K562 (cell line): ENCODE measurements at regions not wholly inside any gene's neighbourhood (a gene's known extent, or its start where the extent isn't known, plus 50 kb on each side); places are given as distances from the start of the nearest gene placed in this dataset.

ENCODE experiments used
- ATAC-seq: fragments of 200-7000 bp; cut with Tn5 transposase; 3 replicates; pipeline ENCODE4 v1.9.1; 2020; ENCODE audit warnings: moderate library complexity
- BruUV-seq: library from RNA; stranded (reverse); fragments of 400-500 nt; replicated peaks from 2 replicates; lab custom pipeline; 2021; lab: Mats Ljungman, UMichigan
- CTCF ChIA-PET: fragments of 300-600 bp; formaldehyde crosslinking; extraction: SDS; loops from one replicate; lab custom pipeline; 2021; ENCODE audit warnings: low intra/inter-chr PET ratio; lab: Yijun Ruan, JAX
- POLR2A ChIA-PET: fragments of 300-600, 350-650 bp; sonication (Branson Sonifier 250); formaldehyde crosslinking; extraction: SDS; loops from one replicate; lab custom pipeline; 2021; ENCODE audit warnings: antibody characterized with exemption, inconsistent platforms; lab: Yijun Ruan, JAX
- DNase-seq, 4 experiments: peaks; one replicate each; pipeline versions ENCODE4 v3.0.0 to v3.0.0-alpha.2; 2011 to 2018; ENCODE audit warnings: low spot score in 3 of 4, mixed read lengths in 3 of 4; ENCODE audit errors: extremely low read depth in 1 of 4
- FAIRE-seq: peaks from 2 replicates; lab custom pipeline; 2011; peaks lifted over from hg19 to GRCh38; lab: Jason Lieb, UNC
- H2AFZ ChIP-seq: 2 replicates; pipeline ENCODE4 v1.6.0; 2011; ENCODE audit warnings: low read depth, low read length, control low read depth, inconsistent platforms
- H3K27ac ChIP-seq: fragments of 200-600 bp; 3 replicates; pipeline ENCODE4 v1.8.0; 2011; ENCODE audit warnings: low read depth, mild to moderate bottlenecking, control low read depth, inconsistent platforms, low read length, moderate library complexity, mixed read lengths; ENCODE audit errors: extremely low read depth
- H3K27me3 ChIP-seq, 2 experiments: fragments of 300-600 bp in 1 of 2; 2 replicates in 1 of 2; 3 replicates in 1 of 2; pipeline versions ENCODE4 v1.6.0 to v1.8.0; 2011; ENCODE audit warnings: inconsistent platforms in 2 of 2, low read length in 2 of 2, mild to moderate bottlenecking in 1 of 2, mixed read lengths in 1 of 2, moderate library complexity in 1 of 2; ENCODE audit not compliant: control insufficient read depth in 2 of 2, insufficient read depth in 2 of 2
- H3K36me3 ChIP-seq: fragments of 300-600 bp; 3 replicates; pipeline ENCODE4 v1.8.0; 2011; ENCODE audit warnings: mild to moderate bottlenecking, low read length, inconsistent platforms; ENCODE audit not compliant: control insufficient read depth, insufficient read depth
- H3K4me1 ChIP-seq, 2 experiments: fragments of 200-600 bp in 1 of 2; replicated peaks in 1 of 2; 2 replicates in 1 of 2; 3 replicates in 1 of 2; pipeline versions ENCODE4 v1.5.1 to v1.8.0; 2011; ENCODE audit warnings: inconsistent platforms in 2 of 2, low read length in 2 of 2, mild to moderate bottlenecking in 1 of 2, mixed read lengths in 1 of 2, moderate library complexity in 1 of 2; ENCODE audit not compliant: control insufficient read depth in 2 of 2, insufficient read depth in 2 of 2
- H3K4me2 ChIP-seq: 2 replicates; pipeline ENCODE4 v1.6.1; 2011; ENCODE audit warnings: low read length, control low read depth, inconsistent platforms, mixed read lengths; ENCODE audit not compliant: insufficient read depth
- H3K4me3 ChIP-seq: fragments of 200-600 bp; sonication (generic), shearing (Covaris generic); 2 replicates; pipeline ENCODE4 v1.5.1; 2016; ENCODE audit warnings: control low read depth, inconsistent platforms
- H3K79me2 ChIP-seq: fragments of 200-600 bp; 3 replicates; pipeline ENCODE4 v1.8.0; 2011; ENCODE audit warnings: low read length, inconsistent platforms; ENCODE audit not compliant: control insufficient read depth, insufficient read depth
- H3K9ac ChIP-seq, 2 experiments: 2 replicates each; pipeline versions ENCODE4 v1.6.0 to v1.6.1; 2011; ENCODE audit warnings: low read depth in 2 of 2, low read length in 2 of 2, control low read depth in 1 of 2, inconsistent platforms in 1 of 2, mild to moderate bottlenecking in 1 of 2, mixed read lengths in 1 of 2; ENCODE audit not compliant: insufficient read depth in 1 of 2
- H3K9me1 ChIP-seq: one replicate; pipeline ENCODE4 v1.6.0; 2011; ENCODE audit warnings: inconsistent platforms, mild to moderate bottlenecking, low read length, moderate library complexity; ENCODE audit not compliant: control insufficient read depth, insufficient read depth
- H3K9me3 ChIP-seq: replicated peaks from 2 replicates; pipeline ENCODE4 v1.5.1; 2011; ENCODE audit warnings: low read depth, low read length, inconsistent platforms; ENCODE audit not compliant: control insufficient read depth, insufficient read depth
- H4K20me1 ChIP-seq: replicated peaks from 2 replicates; pipeline ENCODE4 v1.6.1; 2011; ENCODE audit warnings: low read length, inconsistent platforms, mixed read lengths; ENCODE audit not compliant: control insufficient read depth, insufficient read depth
- DNMT1 ChIP-seq: fragments of 450-650 bp; IDR thresholded peaks from 2 replicates; pipeline ENCODE4 v1.6.1; 2016; ENCODE audit warnings: antibody characterized with exemption, mild to moderate bottlenecking
- ID3 ChIP-seq, 2 experiments: fragments of 250-450 bp in 1 of 2; fragments of 450-650 bp in 1 of 2; sonication (Bioruptor Pico) in 1 of 2; IDR thresholded peaks; 2 replicates each; pipeline versions ENCODE4 v1.6.1 to v1.8.0; 2016 to 2021; ENCODE audit warnings: mild to moderate bottlenecking in 2 of 2, moderate library complexity in 2 of 2, missing compliant biosample characterization in 1 of 2, missing genetic modification characterization in 1 of 2
- IRF2 ChIP-seq: sonication (generic); formaldehyde crosslinking; IDR thresholded peaks from 2 replicates; pipeline ENCODE4 v1.8.1; 2022; ENCODE audit warnings: mild to moderate bottlenecking, missing genetic modification reagents
- KDM2B ChIP-seq: fragments of 250-450 bp; sonication (Bioruptor Pico); IDR thresholded peaks from 2 replicates; pipeline ENCODE4 v1.8.0; 2021; ENCODE audit warnings: mild to moderate bottlenecking, moderate library complexity
- POLR3A ChIP-seq: IDR thresholded peaks from 2 replicates; pipeline ENCODE4 v1.6.1; 2011; ENCODE audit warnings: borderline replicate concordance, mild to moderate bottlenecking, moderate library complexity; ENCODE audit not compliant: insufficient read length, insufficient read depth; ENCODE audit errors: extremely low read depth
- ZKSCAN8 ChIP-seq: fragments of 200-800 bp; sonication (Bioruptor generic); IDR thresholded peaks from 2 replicates; pipeline ENCODE4 v1.6.1; 2016; ENCODE audit warnings: missing genetic modification characterization, missing compliant biosample characterization
- ZNF589 ChIP-seq: fragments of 200-800 bp; sonication (Bioruptor generic); IDR thresholded peaks from 2 replicates; pipeline ENCODE4 v1.6.1; 2016; ENCODE audit warnings: low read depth, missing genetic modification characterization, missing compliant biosample characterization
- ZNF778 ChIP-seq: fragments of 450-650 bp; formaldehyde crosslinking; IDR thresholded peaks from 2 replicates; pipeline ENCODE4 v1.4.0; 2020; ENCODE audit warnings: mild to moderate bottlenecking, moderate library complexity
- WGBS: fragments of 100-300 bp; shearing (Covaris generic); methylation state at CpG from one replicate; pipeline ENCODE4 v1.1.6; 2016; ENCODE audit warnings: low coverage, mixed read lengths; ENCODE audit not compliant: insufficient coverage; ENCODE audit errors: missing lambda C conversion rate; 5-methylcytosine and 5-hydroxymethylcytosine counted together
- in situ Hi-C: fragments of 300-500 bp; cut with MboI; formaldehyde crosslinking; loops from 4 replicates; pipeline ENCODE4 v1.15.0; 2018; ENCODE audit warnings: inconsistent platforms, mixed read lengths
- intact Hi-C: fragments of 100-400 bp; cut with micrococcal nuclease; formaldehyde crosslinking; loops from 2 replicates; pipeline ENCODE4 v1.14.2; 2022

- Histone ChIP-seq H4K20me1 (no peaks in the 10 kb centered on the region), H3K4me3 (no peak overlapping the region), H3K9me3 (no peaks in the 10 kb centered on the region), H3K4me1 (no peaks in the 10 kb centered on the region), H3K9me1 (no peaks in the 10 kb centered on the region), H3K79me2 (no peaks in the 10 kb centered on the region), H3K4me2 (no peak overlapping the region), H3K9ac (no peak overlapping the region), H3K27me3 (peaks cover 0 to 2% of the 10 kb centered on the region in 2 experiments; a peak in 1 of 5 replicates), H3K27ac (no peak overlapping the region), H3K36me3 (no peaks in the 10 kb centered on the region), H2AFZ (no peak overlapping the region)
- in situ Hi-C loops (loop anchor here (10.0 to 25.0 kb wide), 4 partner anchors 303 to 1120 kb away; partner anchors contain the start of gene LMNB1), intact Hi-C loops (no loop called here)
- DNase-seq, result no peak
- FAIRE-seq, result no peak
- CTCF ChIA-PET, result no interaction called here
- no TSS peak for BruUV-seq
- 0% methylated on average over 1 of the region's 1 CpG for WGBS
- no peak for ATAC-seq
- TF ChIP-seq POLR3A (no peak), ZNF589 (no peak), KDM2B (CRISPR knock-in tag) (no peak), DNMT1 (no peak), IRF2 (CRISPR knock-in tag) (no peak), ZNF778 (CRISPR knock-in tag) (no peak), ZKSCAN8 (CRISPR knock-in tag) (no peak), ID3 (CRISPR knock-in tag; IDR thresholded peaks at IDR 0.05) (no peak), ID3 (tag; IDR thresholded peaks at IDR 0.05) (no peak)
- TF ChIP-seq, all 486 proteins: peak for 0
- POLR2A ChIA-PET, result interaction anchor here (0.6 kb wide), 1 partner anchor 275 kb away, joined by 3 read pairs; no protein-coding TSS in a partner anchor
These were observed 81.1 kb upstream of the GRAMD2B start for GRCh38 chr5:126341906-126342630.
